OCI-LY7 (cell line): ENCODE measurements at regions not wholly inside any gene's neighbourhood (a gene's known extent, or its start where the extent isn't known, plus 50 kb on each side); places are given as distances from the start of the nearest gene placed in this dataset.

Experiments used
- EZH2phosphoT487 ChIP-seq: fragments of 200-600 bp; sonication (generic); IDR thresholded peaks from 2 replicates; pipeline ENCODE4 v1.6.1; 2018; ENCODE audit warnings: low read depth, borderline replicate concordance, mild to moderate bottlenecking, mixed run types, antibody characterized with exemption, low read length, moderate library complexity, mixed read lengths
- TF ChIP-seq, protein P1 (sequence below): fragments of 200-600 bp; sonication (generic); conservative IDR thresholded peaks from 2 replicates; pipeline ENCODE4 v1.5.1; 2014; ENCODE audit warnings: mild to moderate bottlenecking, antibody characterized with exemption, low read length, moderate library complexity, mixed read lengths

DNA sequence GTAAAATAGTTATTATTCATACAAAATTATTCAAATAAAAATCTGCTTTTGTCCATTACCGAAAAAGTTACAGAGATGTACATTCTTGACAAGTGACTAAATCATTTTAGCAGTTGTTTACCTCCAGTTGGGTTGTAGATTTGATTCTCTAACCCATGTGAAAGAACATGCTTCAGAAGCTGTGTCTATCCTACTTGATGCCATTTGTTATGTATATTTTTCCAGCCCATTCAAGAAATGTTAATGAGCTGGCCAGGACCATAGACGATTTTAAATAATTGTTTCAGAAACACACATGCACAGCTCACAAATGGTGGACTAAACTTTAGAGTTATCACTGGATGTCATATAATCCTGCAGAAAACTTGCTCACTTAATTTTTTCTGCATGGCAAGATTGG, 391.1 kb upstream of the REG3G start:
- TF ChIP-seq, protein P1, sequence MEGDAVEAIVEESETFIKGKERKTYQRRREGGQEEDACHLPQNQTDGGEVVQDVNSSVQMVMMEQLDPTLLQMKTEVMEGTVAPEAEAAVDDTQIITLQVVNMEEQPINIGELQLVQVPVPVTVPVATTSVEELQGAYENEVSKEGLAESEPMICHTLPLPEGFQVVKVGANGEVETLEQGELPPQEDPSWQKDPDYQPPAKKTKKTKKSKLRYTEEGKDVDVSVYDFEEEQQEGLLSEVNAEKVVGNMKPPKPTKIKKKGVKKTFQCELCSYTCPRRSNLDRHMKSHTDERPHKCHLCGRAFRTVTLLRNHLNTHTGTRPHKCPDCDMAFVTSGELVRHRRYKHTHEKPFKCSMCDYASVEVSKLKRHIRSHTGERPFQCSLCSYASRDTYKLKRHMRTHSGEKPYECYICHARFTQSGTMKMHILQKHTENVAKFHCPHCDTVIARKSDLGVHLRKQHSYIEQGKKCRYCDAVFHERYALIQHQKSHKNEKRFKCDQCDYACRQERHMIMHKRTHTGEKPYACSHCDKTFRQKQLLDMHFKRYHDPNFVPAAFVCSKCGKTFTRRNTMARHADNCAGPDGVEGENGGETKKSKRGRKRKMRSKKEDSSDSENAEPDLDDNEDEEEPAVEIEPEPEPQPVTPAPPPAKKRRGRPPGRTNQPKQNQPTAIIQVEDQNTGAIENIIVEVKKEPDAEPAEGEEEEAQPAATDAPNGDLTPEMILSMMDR = no peak
- TF ChIP-seq EZH2phosphoT487 = no peak
